ENCODE measurements at regions not wholly inside any gene's neighbourhood (a gene's known extent, or its start where the extent isn't known, plus 50 kb on each side); places are given as distances from the start of the nearest gene placed in this dataset.
"Not testable (repeated sequence)": the region's sequence is repeated elsewhere in the genome, so short reads cannot be mapped to it uniquely, and the experiment has no call there.

DNA sequence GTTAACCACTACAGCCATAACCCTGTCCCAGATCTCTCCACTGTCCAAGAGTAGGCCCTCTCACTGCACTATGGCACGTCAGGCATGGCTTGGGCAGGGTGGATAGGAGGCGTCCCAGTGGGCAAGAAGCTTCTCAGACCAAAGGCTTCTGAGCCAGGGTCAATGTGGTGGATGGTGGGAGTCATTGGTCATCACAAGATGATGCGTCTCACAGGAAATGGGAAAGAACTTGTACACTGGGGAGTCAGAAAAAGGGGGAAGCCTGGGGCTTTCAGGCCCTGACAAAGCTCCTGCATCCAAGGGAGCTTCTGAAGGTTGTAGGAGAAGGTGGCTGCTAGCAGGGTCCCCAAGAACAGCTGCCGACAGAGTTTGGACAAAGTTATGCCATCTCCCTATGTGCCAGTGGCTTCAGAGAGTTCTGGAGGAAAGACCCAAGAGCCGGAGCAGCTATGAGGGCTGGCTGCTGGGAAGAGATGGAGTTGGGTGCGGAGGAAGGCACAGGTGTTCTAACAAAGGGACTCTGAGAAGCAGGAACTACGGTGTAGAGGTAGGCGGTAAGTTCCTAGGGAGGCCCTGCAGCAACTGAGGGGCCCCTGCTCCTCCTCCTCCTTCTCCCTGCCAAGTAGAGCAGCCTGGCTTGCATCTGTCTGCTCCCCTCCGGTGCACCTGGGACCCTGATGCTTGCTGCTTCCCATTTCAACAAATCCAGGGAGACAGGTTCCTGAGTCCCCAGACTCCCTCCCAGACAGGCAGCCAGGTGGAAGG, 81.1 kb downstream of the ARL6IP4 start:
- DNase-seq (ENCODE audit: low read depth) = no peak

DNA sequence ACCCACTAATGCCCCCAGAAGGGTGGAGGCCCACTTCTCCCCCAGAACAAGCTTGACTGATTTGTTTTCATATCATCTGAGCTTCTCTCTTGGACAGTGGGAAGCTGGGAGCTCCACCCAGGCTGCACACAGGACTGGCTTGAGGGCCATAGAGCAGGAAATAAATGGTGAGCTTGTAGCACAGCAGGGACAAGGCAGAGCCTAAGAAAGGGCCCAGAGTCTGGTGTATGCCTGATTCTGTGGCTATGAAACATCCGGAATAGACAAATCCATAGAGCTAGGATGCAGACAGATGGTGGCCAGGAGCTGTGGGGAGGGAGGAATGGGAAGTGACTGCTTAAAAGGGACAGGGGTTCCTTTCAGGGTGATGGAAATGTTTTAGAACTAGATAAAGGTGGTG, 79.0 kb downstream of the ARL6IP4 start:
- no peak for DNase-seq (ENCODE audit: low read depth)

DNA sequence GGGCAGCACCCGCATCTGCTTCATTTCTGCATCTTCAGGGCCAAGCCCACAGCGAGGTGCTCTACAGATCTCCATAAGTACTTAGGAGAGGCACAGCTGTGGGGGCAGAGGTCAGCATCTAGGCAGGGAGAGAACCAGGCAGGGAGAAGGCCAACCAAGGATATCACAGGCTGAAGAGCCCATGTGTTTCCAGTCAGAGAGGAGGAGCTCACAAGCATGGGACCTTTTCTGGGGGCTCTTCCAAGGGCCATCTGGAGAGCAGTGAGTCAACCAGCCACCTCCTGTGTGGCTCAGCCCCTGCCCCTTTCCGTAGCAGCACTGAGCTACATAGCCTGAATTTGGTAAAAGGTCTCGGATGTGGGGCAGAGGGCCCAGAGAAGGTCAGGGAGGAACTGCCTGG, 78.5 kb downstream of the ARL6IP4 start:
- DNase-seq (ENCODE audit: low read depth) = no peak

DNA sequence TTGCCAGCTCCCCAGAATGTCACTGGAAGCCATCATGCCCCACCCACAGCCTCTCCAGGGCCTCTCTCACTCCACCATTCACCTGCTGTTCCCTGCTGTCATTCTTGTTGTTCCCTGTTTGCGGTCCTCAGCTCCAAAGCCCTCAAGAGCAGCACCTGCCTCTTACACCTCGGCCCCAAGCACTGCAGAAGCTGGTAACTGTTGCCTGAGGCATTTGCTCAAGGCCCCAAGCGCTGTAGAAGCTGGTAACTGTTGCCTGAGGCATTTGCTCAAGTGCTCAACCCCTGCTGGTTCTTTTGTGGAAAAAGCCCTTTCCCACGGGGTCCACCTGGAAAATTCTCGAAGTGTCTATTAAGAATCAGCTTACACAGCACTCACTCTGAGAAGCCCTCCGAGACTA, 78.0 kb downstream of the ARL6IP4 start:
- no peak for DNase-seq (ENCODE audit: low read depth)

DNA sequence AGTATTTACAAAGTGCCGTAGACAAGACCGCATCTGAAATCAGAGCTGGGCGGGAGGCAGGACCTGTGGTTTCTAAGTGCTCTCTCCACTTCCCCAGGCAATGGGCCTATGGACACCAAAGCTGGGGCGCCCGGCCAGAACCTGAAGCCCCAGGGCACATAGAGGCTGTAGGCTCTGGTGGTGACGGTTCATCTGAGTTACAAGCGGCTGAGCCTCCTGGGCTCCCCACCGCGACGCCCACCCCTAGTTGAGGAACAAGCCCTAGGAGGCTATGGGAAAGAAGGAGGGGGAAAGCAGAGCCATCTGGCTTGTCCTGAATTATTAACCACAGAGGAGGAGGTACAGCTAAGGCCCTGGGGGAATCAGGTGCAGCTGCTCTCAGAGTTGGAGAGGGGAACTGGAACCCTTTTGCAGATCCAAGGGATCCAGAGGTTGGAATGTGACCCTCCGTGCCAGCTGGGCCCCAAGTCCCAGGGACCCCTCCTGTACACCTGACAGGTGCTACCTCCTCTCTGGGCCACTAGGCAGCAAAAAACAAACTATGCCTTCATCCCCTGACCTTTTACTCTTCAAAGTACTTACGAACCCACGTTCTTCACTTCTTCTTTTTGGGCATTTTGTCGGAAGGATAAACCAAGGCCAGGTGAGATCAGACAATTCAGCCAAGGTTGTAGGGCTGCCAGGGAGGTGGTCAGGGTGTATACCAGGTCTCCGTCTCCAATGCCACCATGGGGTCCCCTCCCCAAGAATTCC, 77.2 kb downstream of the ARL6IP4 start:
- DNase-seq (ENCODE audit: low read depth) = peak; percentile 97

DNA sequence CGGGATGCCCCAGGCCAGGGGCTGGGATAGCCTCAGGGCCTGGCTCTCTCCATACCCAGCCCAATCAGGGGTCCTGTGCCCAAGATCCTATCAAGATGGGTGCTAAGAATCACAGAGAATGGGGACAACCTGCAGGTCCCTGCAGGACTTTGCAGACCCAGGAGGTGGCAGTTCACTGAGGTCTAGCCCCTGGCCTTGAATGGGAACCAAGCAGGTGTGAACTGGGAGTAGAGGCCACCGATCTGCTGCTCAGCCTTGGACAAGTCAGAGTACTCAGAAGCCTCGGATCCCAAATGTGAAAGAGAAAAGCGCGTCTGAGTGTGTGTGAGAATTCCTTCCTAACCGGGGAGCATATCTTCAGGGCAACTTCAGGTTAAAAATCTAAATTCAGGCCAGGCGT, 76.2 kb downstream of the ARL6IP4 start:
- DNase-seq (ENCODE audit: low read depth) = no peak

DNA sequence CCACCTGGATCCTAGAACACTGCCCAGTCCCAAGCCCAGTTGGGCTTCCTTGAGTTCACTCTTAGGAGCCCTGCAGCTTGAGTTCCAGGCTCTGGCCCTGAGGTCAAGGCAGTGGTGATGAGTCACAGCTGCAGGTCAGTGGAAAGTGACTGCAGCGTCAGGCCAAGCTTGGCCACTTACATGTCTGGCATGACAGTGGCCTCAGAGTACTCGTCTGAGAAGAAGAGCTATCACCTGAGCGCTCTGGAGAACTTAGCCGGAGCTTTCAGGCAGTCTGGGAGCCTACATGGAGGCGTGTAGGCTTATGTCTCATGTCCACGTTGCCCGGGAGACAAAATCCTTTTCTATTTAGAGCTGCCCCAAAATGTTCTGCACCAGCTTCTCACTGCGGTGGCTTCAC, 75.6 kb downstream of the ARL6IP4 start:
- DNase-seq (ENCODE audit: low read depth) = peak; percentile 83

DNA sequence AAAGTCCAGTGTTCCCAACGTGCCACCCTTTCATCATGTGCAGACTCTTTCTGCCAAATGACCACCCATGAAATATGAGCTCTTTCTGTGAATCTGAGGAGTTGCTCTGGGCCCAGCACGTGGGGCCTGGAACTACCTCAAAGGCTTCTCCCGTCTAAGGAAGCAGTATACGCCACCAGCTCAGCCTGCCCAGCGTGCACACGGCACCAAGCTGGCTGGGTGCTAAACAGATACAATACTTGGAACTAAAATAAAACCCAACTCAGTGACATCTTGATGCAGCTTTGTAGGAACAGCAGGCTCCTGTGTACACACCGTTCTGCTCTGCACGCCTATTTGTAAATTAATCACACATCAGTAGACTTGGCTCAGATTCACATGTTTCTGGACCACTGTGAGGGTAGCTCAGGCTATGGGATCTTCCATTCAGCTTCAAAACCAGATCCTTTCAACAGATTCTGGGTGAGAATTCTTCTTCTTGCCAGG, 74.8 kb downstream of the ARL6IP4 start:
- DNase-seq (ENCODE audit: low read depth) = no peak

DNA sequence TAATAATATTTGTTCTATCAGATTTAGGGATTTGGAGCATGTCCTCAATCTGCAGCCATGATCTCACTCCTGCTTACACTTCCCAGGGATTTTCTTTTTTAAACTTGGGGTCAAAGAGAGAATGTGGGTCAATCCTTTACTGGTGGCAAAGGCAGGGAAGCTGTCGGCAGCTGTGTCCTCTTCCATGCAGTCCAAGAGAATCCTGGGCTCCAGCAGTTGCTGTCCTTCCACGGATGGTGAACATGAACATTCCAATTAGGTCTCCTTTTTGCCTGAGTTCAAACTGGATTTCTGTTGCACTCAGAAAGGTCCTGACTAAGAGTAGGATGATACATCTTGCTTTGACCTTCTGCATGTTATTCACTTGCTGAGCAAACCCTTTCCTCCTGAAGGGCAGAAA, 73.9 kb downstream of the ARL6IP4 start:
- no peak for DNase-seq (ENCODE audit: low read depth)

DNA sequence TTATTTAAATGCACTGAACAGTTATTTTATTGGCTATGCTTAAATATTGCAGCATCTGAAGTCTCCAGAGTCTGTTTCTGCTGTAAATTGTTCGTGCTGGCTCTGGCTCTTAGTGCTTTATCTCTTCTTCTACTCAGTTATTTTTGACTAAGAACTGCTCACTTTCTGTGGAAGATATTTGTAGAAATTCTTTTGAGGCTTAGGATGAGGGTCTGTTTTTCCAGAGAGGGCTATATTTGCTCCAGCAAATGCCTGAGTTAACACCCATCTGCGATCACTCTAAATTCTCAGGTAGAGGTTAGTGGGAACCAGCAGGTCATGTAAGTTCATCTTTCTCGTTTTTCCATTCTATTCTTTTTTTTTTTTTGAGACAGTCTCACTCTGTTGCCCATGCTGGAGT, 71.1 kb downstream of the ARL6IP4 start:
- DNase-seq (ENCODE audit: low read depth) = no peak

DNA sequence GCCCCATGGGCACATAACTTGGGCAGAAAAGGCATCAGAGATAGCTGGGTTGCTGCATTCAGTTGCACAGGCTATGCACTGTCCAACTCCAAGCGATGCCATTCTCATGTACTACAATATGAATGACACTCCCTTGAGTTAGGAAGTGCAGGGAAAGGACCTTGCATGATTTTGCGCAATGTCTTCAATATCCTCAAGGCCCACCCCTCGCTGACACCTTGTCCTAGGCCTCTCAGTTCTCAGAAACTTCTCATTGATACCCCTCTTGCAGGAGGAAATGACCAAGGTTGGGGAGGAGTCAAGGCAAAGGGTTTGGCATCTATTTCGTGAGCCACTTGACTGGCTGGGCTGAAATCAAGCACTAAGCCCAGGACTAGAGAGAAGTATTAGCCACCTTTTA, 70.4 kb downstream of the ARL6IP4 start:
- DNase-seq (ENCODE audit: low read depth) = no peak

DNA sequence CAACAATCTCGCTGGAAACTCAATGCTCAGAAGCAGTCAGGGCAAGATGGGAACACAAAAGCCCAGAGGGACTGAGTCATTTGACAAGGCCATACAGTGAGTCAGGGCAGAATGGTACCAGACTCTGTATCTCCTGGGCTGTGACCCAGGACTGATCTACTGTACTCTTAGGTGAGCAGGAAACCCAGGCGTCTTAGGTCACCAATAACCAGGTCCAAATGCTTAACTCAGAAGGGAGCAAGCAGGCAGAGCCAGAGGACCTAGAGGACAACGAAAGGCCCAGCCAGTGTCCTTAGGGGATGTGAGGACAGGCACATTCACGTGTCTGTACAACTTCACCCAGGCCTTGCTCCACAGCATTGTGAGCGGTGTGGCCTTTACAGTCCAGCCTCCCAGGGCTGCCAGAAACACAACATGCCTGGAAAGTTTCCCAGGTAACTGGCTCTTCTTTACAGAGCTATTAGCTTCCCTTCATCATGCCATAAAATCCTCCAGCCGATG, 69.9 kb downstream of the ARL6IP4 start:
- peak; percentile 94 for DNase-seq (ENCODE audit: low read depth)

DNA sequence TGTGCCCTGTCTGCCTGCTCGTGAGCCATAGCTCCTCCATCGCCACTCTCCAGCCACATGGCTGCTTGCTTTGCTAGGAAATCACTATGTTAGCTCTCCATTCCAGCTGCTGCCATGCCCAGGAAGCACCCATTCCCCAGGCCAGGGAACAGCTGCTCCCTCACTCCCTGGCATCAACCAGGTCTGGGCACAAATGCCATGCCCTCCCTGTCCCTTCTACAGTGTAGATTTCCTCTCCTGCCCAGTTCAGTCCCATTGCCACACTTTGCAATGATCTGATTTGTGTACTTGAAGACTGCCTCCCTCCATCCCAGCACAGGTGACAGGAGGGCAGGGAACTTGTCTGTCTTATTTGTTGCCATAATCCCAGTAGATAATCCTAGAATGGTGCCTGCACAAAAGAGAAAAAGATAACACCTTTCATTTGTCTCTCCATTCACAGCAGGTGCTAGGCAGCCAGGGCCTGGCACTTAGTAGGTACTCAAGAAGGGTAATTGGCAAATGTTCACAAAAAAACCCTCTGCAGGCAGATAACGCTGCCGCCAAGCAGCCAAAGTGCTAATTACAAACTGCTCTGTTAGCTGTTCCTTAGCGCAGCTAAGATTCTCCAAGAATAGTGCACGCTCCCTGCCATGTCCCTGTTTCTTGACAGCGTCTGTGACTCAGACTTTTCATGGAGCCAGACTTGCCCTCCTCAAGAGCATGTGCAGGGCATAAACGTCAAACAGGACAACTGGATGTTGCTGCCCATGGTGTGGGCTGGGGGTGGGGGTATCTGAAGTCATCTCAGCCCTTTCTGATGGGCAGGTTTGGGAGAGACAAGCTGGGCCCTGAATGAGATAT, 69.1 kb downstream of the ARL6IP4 start:
- peak; percentile 67 for DNase-seq (ENCODE audit: low read depth)

DNA sequence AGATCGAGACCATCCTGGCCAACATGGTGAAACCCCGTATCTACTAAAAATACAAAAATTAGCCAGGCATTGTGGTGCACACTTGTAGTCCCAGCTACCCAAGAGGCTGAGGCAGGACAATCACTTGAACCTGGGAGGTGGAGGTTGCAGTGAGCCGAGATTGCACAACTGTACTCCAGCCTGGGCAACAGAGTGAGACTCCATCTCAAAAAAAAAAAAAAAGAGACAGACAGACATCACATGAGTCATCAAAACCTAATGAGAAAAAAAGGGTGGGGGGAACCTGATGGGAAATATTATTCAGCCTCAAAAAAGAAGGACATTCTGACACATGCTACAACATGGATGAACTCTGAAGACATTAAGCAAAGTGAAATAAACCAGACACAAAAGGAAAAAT, 67.4 kb downstream of the ARL6IP4 start:
- not testable (repeated sequence) for DNase-seq (ENCODE audit: low read depth)

DNA sequence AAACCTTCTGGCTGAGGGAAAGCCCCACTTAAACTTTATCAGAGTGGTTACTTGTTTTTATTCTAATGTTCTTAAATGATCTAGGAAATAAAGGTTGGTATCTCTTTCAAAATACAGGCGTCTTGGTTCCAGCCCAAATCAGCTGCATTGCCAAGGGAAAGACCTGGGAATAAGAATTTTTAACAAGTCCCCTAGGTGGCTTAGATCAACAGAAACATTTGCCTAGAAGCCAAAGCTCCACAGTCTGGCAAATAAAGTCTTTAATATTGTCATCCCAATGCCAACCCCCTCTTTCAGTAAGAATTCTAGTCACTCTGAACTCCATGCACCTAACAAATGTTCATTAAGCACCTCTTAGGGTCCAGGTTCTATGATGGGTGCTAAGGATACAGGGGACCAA, 66.8 kb downstream of the ARL6IP4 start:
- DNase-seq (ENCODE audit: low read depth) = no peak

DNA sequence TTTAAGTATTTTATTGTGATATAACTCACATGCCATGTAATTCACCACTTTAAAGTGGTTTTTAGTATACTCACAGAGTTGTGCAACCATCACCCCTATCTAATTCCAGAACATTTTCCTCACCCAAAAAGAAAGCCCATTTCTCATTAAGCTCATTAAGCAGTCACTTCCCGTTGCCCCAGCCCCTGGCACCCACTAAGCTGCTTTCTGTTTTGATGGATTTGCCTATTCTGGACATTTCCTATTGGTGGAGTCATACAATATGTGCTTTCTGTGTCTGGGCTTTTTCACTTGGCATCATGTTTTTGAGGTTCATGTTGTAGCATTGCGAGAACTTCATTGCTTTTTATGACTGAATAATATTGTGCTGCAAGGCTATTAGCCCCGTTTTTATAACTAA, 66.0 kb downstream of the ARL6IP4 start:
- DNase-seq (ENCODE audit: low read depth) = no peak

DNA sequence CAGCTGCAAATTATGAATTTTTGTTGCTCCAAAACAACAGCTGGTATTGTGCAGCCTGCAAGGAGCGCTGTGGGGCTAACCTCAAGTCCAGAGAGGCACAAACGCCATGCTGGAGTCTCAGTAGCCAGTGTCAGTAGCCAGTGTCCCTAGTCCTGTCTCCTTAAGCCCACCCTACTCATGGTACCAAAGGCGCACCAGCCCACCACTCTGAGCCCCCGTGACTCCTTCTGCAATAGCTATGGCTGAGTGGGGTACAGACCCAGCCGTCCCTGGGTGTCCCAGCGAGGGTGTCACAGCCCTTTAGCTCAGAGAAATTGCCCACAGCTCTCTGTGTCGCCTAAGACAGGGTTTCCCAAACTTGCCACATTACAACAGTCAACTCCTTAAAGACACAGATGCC, 65.2 kb downstream of the ARL6IP4 start:
- no peak for DNase-seq (ENCODE audit: low read depth)

DNA sequence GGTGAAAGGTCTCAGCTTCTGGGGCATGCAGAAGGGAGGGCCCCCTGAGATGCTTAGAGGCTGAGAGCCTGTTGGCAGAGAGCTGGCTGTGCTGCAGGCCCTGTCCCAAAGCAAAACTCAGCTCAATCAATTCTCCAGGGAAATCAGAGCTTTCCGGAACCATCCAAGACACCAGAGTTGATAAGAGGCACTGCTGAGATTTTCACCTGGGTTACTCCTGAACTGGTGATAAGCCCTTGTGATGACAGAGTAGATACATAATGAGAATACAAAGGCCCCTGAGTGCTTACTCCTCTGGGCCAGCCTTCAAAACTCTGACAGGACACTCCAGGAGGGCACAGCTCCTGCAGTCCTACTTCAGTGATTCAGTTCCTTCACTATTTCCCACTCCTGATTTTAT, 63.9 kb downstream of the ARL6IP4 start:
- DNase-seq (ENCODE audit: low read depth) = no peak

DNA sequence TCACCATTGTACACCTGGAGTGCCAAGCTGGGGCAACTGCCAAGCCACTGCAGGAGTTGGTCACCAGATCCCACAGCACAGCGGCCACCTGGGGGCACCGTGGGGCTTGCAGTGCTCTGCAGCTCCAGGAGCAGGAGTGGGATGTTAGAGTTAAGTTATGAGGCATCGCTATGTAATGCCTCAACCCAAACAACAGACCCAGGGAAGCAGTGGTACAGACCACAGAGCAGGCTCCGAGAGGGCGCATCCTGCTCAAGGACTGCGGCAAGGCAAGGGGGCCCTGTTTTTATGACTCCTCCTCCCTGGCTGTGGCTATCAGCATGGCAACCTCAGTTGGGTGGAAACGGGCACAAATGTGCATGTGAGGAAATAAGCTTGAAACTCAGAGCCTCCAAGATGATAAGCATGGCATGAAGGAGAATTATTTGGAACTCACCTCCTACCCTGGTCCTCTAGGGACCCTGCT, 63.1 kb downstream of the ARL6IP4 start:
- peak; percentile 97 for DNase-seq (ENCODE audit: low read depth)

DNA sequence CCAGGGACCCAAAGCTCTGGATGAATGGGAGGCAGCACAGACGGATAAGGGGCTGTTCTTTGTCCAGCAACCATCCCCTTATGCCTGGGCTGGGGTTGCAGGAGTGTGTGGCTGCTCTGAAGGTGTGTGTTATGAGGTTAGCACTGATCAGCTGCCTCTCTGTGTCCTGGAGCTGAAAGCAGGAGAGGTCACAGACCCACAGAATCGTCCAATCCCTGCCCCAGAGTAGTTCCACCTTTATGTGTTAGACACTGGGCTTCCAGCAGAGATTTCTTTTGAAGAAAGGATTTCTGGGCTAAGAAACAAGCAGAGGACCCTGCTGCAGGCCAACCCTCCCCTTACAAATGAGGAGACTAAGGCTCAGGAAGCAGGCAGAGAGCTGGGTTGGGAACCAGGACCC, 62.4 kb downstream of the ARL6IP4 start:
- no peak for DNase-seq (ENCODE audit: low read depth)

DNA sequence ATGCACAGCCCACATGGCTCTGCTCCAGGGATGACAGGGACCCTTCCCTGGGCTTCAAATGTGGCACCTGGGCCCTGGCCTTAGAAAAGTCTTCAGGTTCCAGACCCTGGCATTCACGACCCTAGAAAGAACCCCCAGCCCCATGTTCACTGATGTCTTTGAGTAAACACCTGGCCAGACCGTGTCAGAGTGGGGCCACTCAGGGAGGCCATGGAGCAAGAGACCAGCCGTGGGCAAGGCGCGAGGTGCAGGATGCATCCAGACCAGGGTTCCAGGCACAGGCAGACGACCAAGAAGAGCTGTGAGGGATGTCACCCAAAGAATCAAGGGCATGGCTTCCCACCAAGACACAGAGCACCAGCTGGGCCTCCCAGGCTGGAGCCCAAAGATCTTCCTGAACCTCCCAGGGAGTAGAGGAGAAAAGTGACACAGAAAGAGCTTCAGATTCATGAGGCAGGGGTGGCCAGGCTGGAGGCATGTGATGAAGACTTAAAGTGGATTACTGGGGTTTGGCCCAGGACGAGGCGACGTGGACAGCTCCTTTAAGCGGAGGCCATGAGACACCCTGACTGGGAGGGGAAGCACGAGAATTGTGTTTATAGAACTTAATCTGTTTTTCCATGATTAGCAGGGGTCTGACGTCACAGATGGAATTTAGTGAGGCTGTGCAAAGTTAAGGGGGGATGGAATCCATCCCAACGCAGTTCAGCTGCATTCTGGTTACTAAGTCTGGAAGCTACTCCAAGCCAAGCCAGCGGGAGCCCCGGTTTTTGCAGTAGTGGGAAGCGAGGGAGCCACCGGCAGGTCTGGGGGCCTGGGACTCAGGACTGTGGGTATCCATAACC, 61.6 kb downstream of the ARL6IP4 start:
- no peak for DNase-seq (ENCODE audit: low read depth)
